BE2C (cell line): ENCODE measurements at regions not wholly inside any gene's neighbourhood (a gene's known extent, or its start where the extent isn't known, plus 50 kb on each side); places are given as distances from the start of the nearest gene placed in this dataset.

Experiments
- DNase-seq: peaks from one replicate; pipeline ENCODE4 v3.0.0-alpha.2; 2020
- H3K27me3 ChIP-seq: fragments of 250-450 bp; sonication (Bioruptor Pico); 2 replicates; pipeline ENCODE4 v1.5.1; 2020; ENCODE audit warnings: mild to moderate bottlenecking
- H3K36me3 ChIP-seq: fragments of 250-450 bp; sonication (Bioruptor Pico); 2 replicates; pipeline ENCODE4 v1.5.1; 2020; ENCODE audit warnings: mild to moderate bottlenecking
- H3K4me1 ChIP-seq: fragments of 250-450 bp; sonication (Bioruptor Pico); 2 replicates; pipeline ENCODE4 v1.5.1; 2020
- H3K4me3 ChIP-seq: 2 replicates; pipeline ENCODE4 v1.5.1; 2011; ENCODE audit warnings: low read depth, low read length
- H3K9me3 ChIP-seq: fragments of 250-450 bp; sonication (Bioruptor Pico); 2 replicates; pipeline ENCODE4 v1.5.1; 2020
- CTCF ChIP-seq: IDR thresholded peaks from 2 replicates; pipeline ENCODE4 v1.5.1; 2012; ENCODE audit warnings: mild to moderate bottlenecking, low read depth, low read length

- Histone ChIP-seq H3K4me3 (no peak overlapping the region), H3K9me3 (no peaks in the 10 kb centered on the region), H3K4me1 (no peaks in the 10 kb centered on the region), H3K36me3 (no peaks in the 10 kb centered on the region), H3K27me3 (no peaks in the 10 kb centered on the region)
- no peak for DNase-seq
- no peak for TF ChIP-seq CTCF
These were observed 68.0 kb upstream of the NXT1 start for GRCh38 chr20:23282546-23282945.

GRCh38 chr20:23282111-23282510 lies 68.5 kb upstream of the NXT1 start:
- TF ChIP-seq CTCF, result no peak
- H3K9me3 ChIP-seq, result no peaks in the 10 kb centered on the region
- H3K4me3 ChIP-seq, result no peak overlapping the region
- DNase-seq, result no peak
- no peaks in the 10 kb centered on the region for H3K36me3 ChIP-seq
- H3K27me3 ChIP-seq, result no peaks in the 10 kb centered on the region
- H3K4me1 ChIP-seq, result no peaks in the 10 kb centered on the region

GRCh38 chr20:23279836-23280235 lies 70.8 kb upstream of the NXT1 start:
- no peaks in the 10 kb centered on the region for H3K36me3 ChIP-seq

GRCh38 chr20:23278172-23278571 lies 72.4 kb upstream of the NXT1 start:
- Histone ChIP-seq H3K36me3 (no peaks in the 10 kb centered on the region), H3K9me3 (no peaks in the 10 kb centered on the region), H3K27me3 (no peaks in the 10 kb centered on the region), H3K4me3 (no peak overlapping the region), H3K4me1 (no peaks in the 10 kb centered on the region)
- no peak for TF ChIP-seq CTCF
- DNase-seq, result no peak

More at GRCh38 chr20:23279836-23280235, 70.8 kb upstream of the NXT1 start:
- no peak overlapping the region for H3K4me3 ChIP-seq
- no peak for DNase-seq
- no peak for TF ChIP-seq CTCF
- no peaks in the 10 kb centered on the region for H3K27me3 ChIP-seq
- H3K9me3 ChIP-seq, result no peaks in the 10 kb centered on the region
- no peaks in the 10 kb centered on the region for H3K4me1 ChIP-seq

- no peak for DNase-seq
- no peak overlapping the region for H3K4me3 ChIP-seq
These were observed 73.3 kb upstream of the NXT1 start for GRCh38 chr20:23277316-23277715.

GRCh38 chr20:23273776-23274175 lies 76.8 kb upstream of the NXT1 start:
- Histone ChIP-seq H3K4me3 (no peak overlapping the region), H3K4me1 (no peaks in the 10 kb centered on the region), H3K27me3 (no peaks in the 10 kb centered on the region), H3K36me3 (no peaks in the 10 kb centered on the region), H3K9me3 (no peaks in the 10 kb centered on the region)
- DNase-seq, result no peak
- TF ChIP-seq CTCF, result no peak

More at GRCh38 chr20:23277316-23277715, 73.3 kb upstream of the NXT1 start:
- Histone ChIP-seq H3K4me1 (no peaks in the 10 kb centered on the region), H3K36me3 (no peaks in the 10 kb centered on the region), H3K9me3 (no peaks in the 10 kb centered on the region), H3K27me3 (no peaks in the 10 kb centered on the region)
- no peak for TF ChIP-seq CTCF
